Right lobe of liver (tissue), 4 donors: ENCODE measurements at regions not wholly inside any gene's neighbourhood (a gene's known extent, or its start where the extent isn't known, plus 50 kb on each side); places are given as distances from the start of the nearest gene placed in this dataset.

Source experiments
- CTCF ChIP-seq, 4 donors: fragments of 200-600 bp in 3 of 4; fragments of 450-650 bp in 1 of 4; IDR thresholded peaks; one replicate each; pipeline versions ENCODE4 v1.5.1 to v1.8.0; 2016 to 2022; ENCODE audit warnings: antibody characterized with exemption in 4 of 4, mild to moderate bottlenecking in 2 of 4
- POLR2A ChIP-seq: fragments of 450-650 bp; IDR thresholded peaks from one replicate; pipeline ENCODE4 v1.6.1; 2017; ENCODE audit warnings: antibody characterized with exemption, mild to moderate bottlenecking
- donor health status: DM: no; HTN: no; CAD: no.
- donor health status: DM: no; HTN: no; CAD: no.
- donor health status: DM: no; HTN: yes; CAD: no.

DNA sequence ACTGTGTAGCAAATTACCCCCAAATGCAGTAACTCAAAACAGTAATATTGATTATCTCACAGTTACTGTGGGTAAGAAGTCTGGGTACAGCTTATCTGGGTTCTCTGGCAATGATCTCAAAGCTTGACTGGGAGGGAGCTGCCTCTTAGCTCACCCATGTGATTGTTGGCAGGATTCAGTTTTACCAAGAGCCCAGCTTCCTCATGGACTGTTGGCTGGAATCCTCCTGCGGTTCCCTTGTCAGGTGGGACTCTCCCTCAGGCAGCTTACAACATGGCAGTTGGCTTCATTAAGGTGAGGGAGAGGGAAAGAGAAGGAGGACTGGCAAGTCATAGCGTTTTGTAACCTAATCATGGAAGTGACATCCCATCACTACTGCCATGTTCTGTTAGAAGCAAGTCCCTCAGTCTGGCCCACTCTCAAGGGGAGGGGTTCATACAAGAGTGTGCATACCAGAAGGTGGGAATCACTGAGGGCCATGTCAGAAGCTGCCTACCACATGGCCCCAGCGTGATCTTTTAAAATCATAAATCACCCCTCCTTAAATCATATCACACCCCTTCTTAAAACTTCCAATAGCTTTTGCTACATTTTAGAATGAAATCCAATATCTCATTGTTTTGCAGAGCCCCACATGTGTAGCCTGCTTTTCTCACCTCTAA is 108.1 kb downstream of the OLFM4 start:
- TF ChIP-seq POLR2A (no peak), CTCF (IDR thresholded peaks at IDR 0.05) (no peak)
